PC-9 (cell line): ENCODE measurements at regions not wholly inside any gene's neighbourhood (a gene's known extent, or its start where the extent isn't known, plus 50 kb on each side); places are given as distances from the start of the nearest gene placed in this dataset.

Experiments
- EZH2 ChIP-seq: fragments of 200-600 bp; sonication (generic); IDR thresholded peaks from 2 replicates; pipeline ENCODE4 v1.8.0; 2017; ENCODE audit warnings: antibody characterized with exemption, low read depth
- TF ChIP-seq, protein P1 (sequence below): fragments of 200-600 bp; sonication (generic); conservative IDR thresholded peaks from 2 replicates; pipeline ENCODE4 v1.6.1; 2017; ENCODE audit warnings: mixed run types, antibody characterized with exemption, mild to moderate bottlenecking, moderate library complexity

DNA sequence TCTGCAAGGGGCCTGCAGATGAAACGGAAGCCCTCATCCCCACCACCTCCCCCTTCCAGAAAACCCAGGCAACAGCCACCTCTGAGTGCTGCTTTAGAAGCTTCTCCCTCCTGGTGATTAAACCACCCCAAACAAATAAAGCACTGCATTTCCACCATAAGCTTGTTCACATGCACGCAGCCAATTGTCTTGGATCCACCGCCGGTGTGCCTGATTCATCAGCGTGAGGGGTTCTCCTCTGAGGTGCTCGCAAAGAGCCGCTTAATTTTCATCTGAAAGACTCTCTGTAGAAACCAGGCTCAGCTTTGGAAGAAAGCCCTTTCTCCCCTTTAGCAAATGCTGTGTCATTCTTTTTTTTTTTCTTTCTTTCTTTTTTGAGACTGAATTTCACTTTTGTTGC lies 155.2 kb upstream of the EEF2KMT start:
- TF ChIP-seq, protein P1, sequence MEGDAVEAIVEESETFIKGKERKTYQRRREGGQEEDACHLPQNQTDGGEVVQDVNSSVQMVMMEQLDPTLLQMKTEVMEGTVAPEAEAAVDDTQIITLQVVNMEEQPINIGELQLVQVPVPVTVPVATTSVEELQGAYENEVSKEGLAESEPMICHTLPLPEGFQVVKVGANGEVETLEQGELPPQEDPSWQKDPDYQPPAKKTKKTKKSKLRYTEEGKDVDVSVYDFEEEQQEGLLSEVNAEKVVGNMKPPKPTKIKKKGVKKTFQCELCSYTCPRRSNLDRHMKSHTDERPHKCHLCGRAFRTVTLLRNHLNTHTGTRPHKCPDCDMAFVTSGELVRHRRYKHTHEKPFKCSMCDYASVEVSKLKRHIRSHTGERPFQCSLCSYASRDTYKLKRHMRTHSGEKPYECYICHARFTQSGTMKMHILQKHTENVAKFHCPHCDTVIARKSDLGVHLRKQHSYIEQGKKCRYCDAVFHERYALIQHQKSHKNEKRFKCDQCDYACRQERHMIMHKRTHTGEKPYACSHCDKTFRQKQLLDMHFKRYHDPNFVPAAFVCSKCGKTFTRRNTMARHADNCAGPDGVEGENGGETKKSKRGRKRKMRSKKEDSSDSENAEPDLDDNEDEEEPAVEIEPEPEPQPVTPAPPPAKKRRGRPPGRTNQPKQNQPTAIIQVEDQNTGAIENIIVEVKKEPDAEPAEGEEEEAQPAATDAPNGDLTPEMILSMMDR, result no peak
- no peak for TF ChIP-seq EZH2
